ENCODE measurements at regions not wholly inside any gene's neighbourhood (a gene's known extent, or its start where the extent isn't known, plus 50 kb on each side); places are given as distances from the start of the nearest gene placed in this dataset.

- H3K4me3 ChIP-seq (ENCODE audit: low read depth, low read length) = no peak overlapping the region
- no peak for DNase-seq (ENCODE audit: low read depth)
- TF ChIP-seq CTCF (conservative IDR thresholded peaks at IDR 0.05; ENCODE audit: low read depth, low read length) = no peak
Observed at GRCh38 chr9:111152614-111153406, 114.5 kb upstream of the LPAR1 start.

- peak; percentile 26 for DNase-seq (ENCODE audit: low read depth)
Observed at GRCh38 chr9:111151537-111151936, 113.3 kb upstream of the LPAR1 start.

GRCh38 chr9:111150181-111150580, 111.9 kb upstream of the LPAR1 start:
- no peak for TF ChIP-seq CTCF (conservative IDR thresholded peaks at IDR 0.05; ENCODE audit: low read depth, low read length)
- DNase-seq (ENCODE audit: low read depth) = no peak
- no peak overlapping the region for H3K4me3 ChIP-seq (ENCODE audit: low read depth, low read length)

More at GRCh38 chr9:111151537-111151936, 113.3 kb upstream of the LPAR1 start:
- no peak overlapping the region for H3K4me3 ChIP-seq (ENCODE audit: low read depth, low read length)
- TF ChIP-seq CTCF (conservative IDR thresholded peaks at IDR 0.05; ENCODE audit: low read depth, low read length) = peak; percentile 22

- DNase-seq (ENCODE audit: low read depth) = peak; percentile 35
- peak; percentile 40 for TF ChIP-seq CTCF (conservative IDR thresholded peaks at IDR 0.05; ENCODE audit: low read depth, low read length)
- no peak overlapping the region for H3K4me3 ChIP-seq (ENCODE audit: low read depth, low read length)
Observed at GRCh38 chr9:111149018-111149759, 110.9 kb upstream of the LPAR1 start.

- H3K4me3 ChIP-seq (ENCODE audit: low read depth, low read length) = no peak overlapping the region
- DNase-seq (ENCODE audit: low read depth) = peak; percentile 40
- TF ChIP-seq CTCF (conservative IDR thresholded peaks at IDR 0.05; ENCODE audit: low read depth, low read length) = no peak
Observed at GRCh38 chr9:111148052-111149017, 110.1 kb upstream of the LPAR1 start.

- no peak overlapping the region for H3K4me3 ChIP-seq (ENCODE audit: low read depth, low read length)
- no peak for DNase-seq (ENCODE audit: low read depth)
- no peak for TF ChIP-seq CTCF (conservative IDR thresholded peaks at IDR 0.05; ENCODE audit: low read depth, low read length)
Observed at GRCh38 chr9:111147041-111147440, 108.8 kb upstream of the LPAR1 start.

All from choroid plexus epithelial cell (primary cell).